ENCODE measurements at regions not wholly inside any gene's neighbourhood (a gene's known extent, or its start where the extent isn't known, plus 50 kb on each side); places are given as distances from the start of the nearest gene placed in this dataset.

DNA sequence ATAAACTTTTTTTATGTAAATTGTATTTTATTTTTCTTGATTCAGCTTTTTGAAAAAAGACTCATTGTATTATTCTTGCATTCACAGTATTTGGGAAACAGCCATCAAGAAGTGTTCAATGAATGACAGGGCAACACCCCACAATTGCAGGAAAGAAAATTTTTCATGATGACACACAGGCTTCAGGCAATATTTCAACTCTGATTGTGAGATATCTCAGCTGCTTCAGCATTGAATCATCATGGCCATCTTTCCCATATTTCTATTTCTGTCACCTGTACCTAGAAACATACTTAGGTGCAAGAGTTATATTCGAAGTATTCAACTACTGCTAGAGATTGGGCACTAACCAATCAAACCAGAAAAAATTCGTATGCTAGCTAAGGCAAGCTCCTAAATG lies 446.0 kb downstream of the ISL1 start:
- Histone ChIP-seq H3K9me3 (ENCODE audit: low read depth, low read length, poor library complexity, severe bottlenecking) (no peaks in the 10 kb centered on the region), H3K4me1 (ENCODE audit: insufficient read depth, low read length, poor library complexity, severe bottlenecking) (no peaks in the 10 kb centered on the region), H3K27me3 (replicated peaks; ENCODE audit: insufficient read depth, low read depth, low read length, poor library complexity) (no peaks in the 10 kb centered on the region), H3K4me3 (ENCODE audit: low read depth, low read length, poor library complexity, severe bottlenecking) (no peak overlapping the region), H3K27ac (ENCODE audit: low read depth, low read length, poor library complexity, severe bottlenecking) (no peak overlapping the region), H3K36me3 (ENCODE audit: insufficient read depth, low read length, poor library complexity, severe bottlenecking) (no peaks in the 10 kb centered on the region)
- ChIA-PET CTCF (no interaction called here), POLR2A (ENCODE audit: low non-redundant PET) (no interaction called here)
- no TSS peak for BruUV-seq (replicated peaks)
- no peak for TF ChIP-seq CTCF (conservative IDR thresholded peaks at IDR 0.05; ENCODE audit: low read depth, low read length)
- no peak for TF ChIP-seq EZH2 (IDR thresholded peaks at IDR 0.05; ENCODE audit: borderline replicate concordance, low read depth, low read length, poor library complexity, severe bottlenecking)
- no peak for DNase-seq (ENCODE audit: low spot score)
- intact Hi-C loops (cut with micrococcal nuclease; ENCODE audit: unreplicated experiment): no loop called here

DNA sequence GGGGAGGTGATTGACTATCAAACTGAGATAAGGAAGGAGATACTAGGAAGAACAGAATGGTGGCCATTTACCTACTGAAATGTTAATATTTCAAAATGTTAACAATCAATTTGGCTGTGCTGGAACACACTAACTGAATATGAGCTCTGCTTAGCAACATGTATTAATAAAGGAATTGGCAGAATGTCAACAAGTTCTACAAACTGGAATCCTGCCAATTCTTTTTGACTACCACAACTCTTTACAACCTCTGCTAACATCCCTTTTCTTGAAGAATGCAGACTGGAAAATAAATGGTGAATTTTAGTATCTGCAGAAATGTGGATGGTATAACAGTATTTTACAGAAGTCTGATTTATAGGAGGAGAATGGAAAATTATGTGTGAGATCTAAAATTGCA lies 446.4 kb downstream of the ISL1 start:
- TF ChIP-seq CTCF (conservative IDR thresholded peaks at IDR 0.05; ENCODE audit: low read depth, low read length) (no peak), EZH2 (IDR thresholded peaks at IDR 0.05; ENCODE audit: borderline replicate concordance, low read depth, low read length, poor library complexity, severe bottlenecking) (no peak)
- Histone ChIP-seq H3K27me3 (replicated peaks; ENCODE audit: insufficient read depth, low read depth, low read length, poor library complexity) (no peaks in the 10 kb centered on the region), H3K36me3 (ENCODE audit: insufficient read depth, low read length, poor library complexity, severe bottlenecking) (no peaks in the 10 kb centered on the region), H3K27ac (ENCODE audit: low read depth, low read length, poor library complexity, severe bottlenecking) (no peak overlapping the region), H3K9me3 (ENCODE audit: low read depth, low read length, poor library complexity, severe bottlenecking) (no peaks in the 10 kb centered on the region), H3K4me3 (ENCODE audit: low read depth, low read length, poor library complexity, severe bottlenecking) (no peak overlapping the region), H3K4me1 (ENCODE audit: insufficient read depth, low read length, poor library complexity, severe bottlenecking) (no peaks in the 10 kb centered on the region)
- intact Hi-C loops (cut with micrococcal nuclease; ENCODE audit: unreplicated experiment): no loop called here
- peak; percentile 13 for DNase-seq (ENCODE audit: low spot score)
- no TSS peak for BruUV-seq (replicated peaks)
- ChIA-PET CTCF (no interaction called here), POLR2A (ENCODE audit: low non-redundant PET) (no interaction called here)

- Histone ChIP-seq H3K36me3 (ENCODE audit: insufficient read depth, low read length, poor library complexity, severe bottlenecking) (no peaks in the 10 kb centered on the region), H3K27ac (ENCODE audit: low read depth, low read length, poor library complexity, severe bottlenecking) (no peak overlapping the region), H3K4me1 (ENCODE audit: insufficient read depth, low read length, poor library complexity, severe bottlenecking) (no peaks in the 10 kb centered on the region), H3K9me3 (ENCODE audit: low read depth, low read length, poor library complexity, severe bottlenecking) (no peaks in the 10 kb centered on the region), H3K27me3 (replicated peaks; ENCODE audit: insufficient read depth, low read depth, low read length, poor library complexity) (no peaks in the 10 kb centered on the region), H3K4me3 (ENCODE audit: low read depth, low read length, poor library complexity, severe bottlenecking) (no peak overlapping the region)
- intact Hi-C loops (cut with micrococcal nuclease; ENCODE audit: unreplicated experiment): no loop called here
- TF ChIP-seq EZH2 (IDR thresholded peaks at IDR 0.05; ENCODE audit: borderline replicate concordance, low read depth, low read length, poor library complexity, severe bottlenecking) (no peak), CTCF (conservative IDR thresholded peaks at IDR 0.05; ENCODE audit: low read depth, low read length) (no peak)
- POLR2A ChIA-PET (ENCODE audit: low non-redundant PET): no interaction called here
- no TSS peak for BruUV-seq (replicated peaks)
- CTCF ChIA-PET: no interaction called here
- DNase-seq (ENCODE audit: low spot score): no peak
Measured at GRCh38 chr5:51832934-51833470, 449.8 kb downstream of the ISL1 start.

Data from A673 (cell line).